Nephron progenitor cell (in vitro differentiated cells): ENCODE measurements at regions not wholly inside any gene's neighbourhood (a gene's known extent, or its start where the extent isn't known, plus 50 kb on each side); places are given as distances from the start of the nearest gene placed in this dataset.
"Not testable (repeated sequence)": the region's sequence is repeated elsewhere in the genome, so short reads cannot be mapped to it uniquely, and the experiment has no call there.

ENCODE experiments used
- DNase-seq: peaks from one replicate; pipeline ENCODE4 v3.0.0; 2021
- H3K27ac Mint-ChIP-seq: 2 replicates; pipeline ENCODE4 v1.8.0; 2021; ENCODE audit warnings: mild to moderate bottlenecking, moderate library complexity, mixed read lengths
- H3K27me3 Mint-ChIP-seq: 2 replicates; pipeline ENCODE4 v1.8.0; 2021; ENCODE audit warnings: mild to moderate bottlenecking, low read depth, mixed read lengths; ENCODE audit not compliant: poor library complexity
- H3K36me3 Mint-ChIP-seq: 2 replicates; pipeline ENCODE4 v1.8.0; 2021; ENCODE audit warnings: low read depth, mixed read lengths
- H3K4me1 Mint-ChIP-seq: 2 replicates; pipeline ENCODE4 v1.8.0; 2021; ENCODE audit warnings: mixed read lengths
- H3K4me3 Mint-ChIP-seq: 2 replicates; pipeline ENCODE4 v1.8.0; 2021; ENCODE audit warnings: mild to moderate bottlenecking, moderate library complexity, mixed read lengths
- H3K9me3 Mint-ChIP-seq: 2 replicates; pipeline ENCODE4 v1.8.0; 2021; ENCODE audit warnings: mild to moderate bottlenecking, moderate library complexity, mixed read lengths
- TF ChIP-seq, protein P1 (sequence below): fragments of 200-600 bp; sonication (generic); IDR thresholded peaks from 2 replicates; pipeline ENCODE4 v1.5.0; 2021; ENCODE audit warnings: antibody characterized with exemption

DNA sequence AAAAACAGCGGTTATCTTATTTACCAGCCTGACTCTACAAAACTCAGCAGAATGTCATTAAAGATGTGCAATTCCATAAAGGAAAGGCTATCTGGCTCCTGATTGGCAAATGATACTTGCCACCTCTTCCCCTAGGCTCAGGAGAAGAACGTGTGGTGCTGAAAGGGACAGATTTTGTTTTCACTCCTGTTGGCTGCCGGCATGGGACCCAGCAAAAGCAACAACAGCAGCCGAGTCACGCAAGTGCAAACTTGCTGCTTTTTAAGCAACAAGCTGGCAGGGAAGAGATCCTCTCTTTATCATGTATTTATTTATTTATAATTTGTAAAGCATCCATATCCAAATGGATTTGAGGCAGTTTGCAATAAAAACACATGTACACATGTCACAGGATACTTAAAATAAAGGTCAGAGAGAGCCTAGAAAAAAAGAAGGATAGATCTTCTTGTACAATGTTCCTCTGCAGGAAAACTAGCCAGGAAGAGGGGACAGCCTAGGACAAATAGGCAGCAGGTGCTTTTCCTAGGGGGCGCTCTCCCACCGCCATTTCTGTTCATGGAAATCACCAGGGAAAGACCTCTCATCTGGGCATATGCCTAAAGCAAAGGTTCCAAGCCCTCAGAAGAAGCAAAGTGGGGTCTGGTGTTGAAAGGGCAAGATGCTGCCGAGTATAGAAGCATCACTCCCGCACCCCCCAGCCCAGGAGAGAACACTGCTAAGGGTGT is 799.3 kb downstream of the BCL11A start:
- peak; percentile 16 for DNase-seq
- H3K36me3 Mint-ChIP-seq: no peaks in the 10 kb centered on the region
- peaks cover 30% of the 10 kb centered on the region for H3K4me1 Mint-ChIP-seq
- TF ChIP-seq, protein P1, sequence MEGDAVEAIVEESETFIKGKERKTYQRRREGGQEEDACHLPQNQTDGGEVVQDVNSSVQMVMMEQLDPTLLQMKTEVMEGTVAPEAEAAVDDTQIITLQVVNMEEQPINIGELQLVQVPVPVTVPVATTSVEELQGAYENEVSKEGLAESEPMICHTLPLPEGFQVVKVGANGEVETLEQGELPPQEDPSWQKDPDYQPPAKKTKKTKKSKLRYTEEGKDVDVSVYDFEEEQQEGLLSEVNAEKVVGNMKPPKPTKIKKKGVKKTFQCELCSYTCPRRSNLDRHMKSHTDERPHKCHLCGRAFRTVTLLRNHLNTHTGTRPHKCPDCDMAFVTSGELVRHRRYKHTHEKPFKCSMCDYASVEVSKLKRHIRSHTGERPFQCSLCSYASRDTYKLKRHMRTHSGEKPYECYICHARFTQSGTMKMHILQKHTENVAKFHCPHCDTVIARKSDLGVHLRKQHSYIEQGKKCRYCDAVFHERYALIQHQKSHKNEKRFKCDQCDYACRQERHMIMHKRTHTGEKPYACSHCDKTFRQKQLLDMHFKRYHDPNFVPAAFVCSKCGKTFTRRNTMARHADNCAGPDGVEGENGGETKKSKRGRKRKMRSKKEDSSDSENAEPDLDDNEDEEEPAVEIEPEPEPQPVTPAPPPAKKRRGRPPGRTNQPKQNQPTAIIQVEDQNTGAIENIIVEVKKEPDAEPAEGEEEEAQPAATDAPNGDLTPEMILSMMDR: no peak
- H3K27me3 Mint-ChIP-seq: peaks cover 3% of the 10 kb centered on the region
- no peak overlapping the region for H3K27ac Mint-ChIP-seq
- no peaks in the 10 kb centered on the region for H3K9me3 Mint-ChIP-seq
- H3K4me3 Mint-ChIP-seq: no peak overlapping the region

DNA sequence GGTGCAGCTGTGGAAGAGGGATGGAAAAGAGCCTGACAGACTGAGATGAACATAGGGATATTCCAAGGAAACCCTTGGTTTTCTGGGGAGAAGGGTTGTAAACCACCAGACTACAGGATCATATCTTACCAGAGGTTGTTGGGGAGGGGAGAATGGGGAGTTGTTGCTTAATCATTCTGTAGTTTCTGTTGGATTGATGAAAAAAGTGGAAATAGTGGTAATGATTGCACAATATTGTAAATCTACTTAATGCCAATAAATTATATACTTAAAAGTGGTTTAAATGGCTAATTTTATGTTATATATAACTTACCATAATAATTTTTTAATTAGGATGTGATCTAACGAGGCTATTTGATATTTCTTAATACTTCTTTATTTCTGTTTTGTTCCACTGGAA is 800.9 kb downstream of the BCL11A start:
- Mint-ChIP-seq H3K4me1 (peaks cover 25% of the 10 kb centered on the region), H3K36me3 (no peaks in the 10 kb centered on the region), H3K27me3 (peaks cover 5% of the 10 kb centered on the region), H3K4me3 (no peak overlapping the region), H3K9me3 (no peaks in the 10 kb centered on the region), H3K27ac (no peak overlapping the region)
- no peak for DNase-seq
- TF ChIP-seq, protein P1: no peak

DNA sequence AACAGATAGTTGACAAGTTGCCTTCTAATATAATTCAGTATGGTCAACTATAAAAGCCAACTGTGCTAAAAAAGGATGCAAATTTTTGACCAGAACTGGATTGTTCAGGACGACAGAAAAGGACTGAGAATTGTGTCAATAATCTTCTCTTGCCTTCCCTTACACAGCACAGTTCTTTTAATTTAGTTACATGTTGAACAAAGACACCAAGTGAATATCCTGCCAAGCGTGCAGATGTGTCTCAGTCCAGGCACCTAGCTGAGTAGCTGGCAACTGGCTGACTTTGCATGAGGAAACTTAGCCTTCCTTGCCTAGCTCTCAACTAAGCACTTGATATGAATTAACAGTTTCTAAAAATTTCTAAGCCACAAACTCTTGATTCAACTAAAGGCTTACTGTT is 801.4 kb downstream of the BCL11A start:
- H3K4me3 Mint-ChIP-seq: no peak overlapping the region
- no peaks in the 10 kb centered on the region for H3K36me3 Mint-ChIP-seq
- TF ChIP-seq, protein P1: no peak
- H3K4me1 Mint-ChIP-seq: peaks cover 25% of the 10 kb centered on the region
- no peak for DNase-seq
- H3K27ac Mint-ChIP-seq: no peak overlapping the region
- H3K27me3 Mint-ChIP-seq: peaks cover 5% of the 10 kb centered on the region
- H3K9me3 Mint-ChIP-seq: no peaks in the 10 kb centered on the region

DNA sequence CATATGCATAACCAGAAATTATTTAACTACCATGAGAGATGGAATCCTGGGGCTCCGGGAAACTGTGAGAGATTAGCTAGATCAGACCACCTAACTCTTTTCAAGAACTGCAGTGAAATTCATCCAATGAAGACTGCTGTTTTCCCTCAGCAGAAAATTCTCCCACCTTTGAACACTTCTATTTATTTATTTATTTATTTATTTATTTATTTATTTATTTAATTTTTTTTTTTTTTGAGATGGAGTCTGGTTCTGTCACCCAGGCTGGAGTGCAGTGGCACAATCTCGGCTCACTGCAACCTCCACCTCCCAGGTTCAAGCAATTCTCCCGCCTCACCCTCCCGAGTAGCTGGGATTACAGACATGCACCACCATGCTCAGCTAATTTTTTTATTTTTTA is 802.2 kb downstream of the BCL11A start:
- DNase-seq, H3K9me3 Mint-ChIP-seq, H3K4me3 Mint-ChIP-seq, H3K27me3 Mint-ChIP-seq, H3K36me3 Mint-ChIP-seq, H3K27ac Mint-ChIP-seq: not testable (repeated sequence)
- H3K4me1 Mint-ChIP-seq: peaks cover 18% of the 10 kb centered on the region

DNA sequence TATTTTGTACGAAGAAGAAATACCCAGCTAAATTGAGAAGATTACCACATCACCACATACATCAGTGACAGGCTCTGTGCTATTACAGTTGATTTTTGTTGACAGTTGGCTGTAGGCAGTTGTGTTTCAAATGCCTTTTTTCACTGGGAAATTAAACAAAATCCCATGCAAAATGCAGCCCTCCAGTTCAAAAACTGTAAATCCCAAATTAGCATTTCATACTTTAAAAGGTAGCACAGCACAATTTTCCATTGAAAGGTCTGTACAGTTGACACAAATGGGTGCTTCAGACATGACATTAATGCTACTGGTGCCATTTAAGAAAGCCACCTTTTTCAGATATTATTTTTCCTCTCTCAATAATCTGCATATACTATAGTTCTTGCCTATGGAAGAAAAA is 807.2 kb downstream of the BCL11A start:
- Mint-ChIP-seq H3K4me1 (peaks cover 5% of the 10 kb centered on the region), H3K27ac (no peak overlapping the region), H3K27me3 (peaks cover 5% of the 10 kb centered on the region), H3K9me3 (no peaks in the 10 kb centered on the region), H3K4me3 (no peak overlapping the region), H3K36me3 (no peaks in the 10 kb centered on the region)
- no peak for DNase-seq
- TF ChIP-seq, protein P1: no peak

DNA sequence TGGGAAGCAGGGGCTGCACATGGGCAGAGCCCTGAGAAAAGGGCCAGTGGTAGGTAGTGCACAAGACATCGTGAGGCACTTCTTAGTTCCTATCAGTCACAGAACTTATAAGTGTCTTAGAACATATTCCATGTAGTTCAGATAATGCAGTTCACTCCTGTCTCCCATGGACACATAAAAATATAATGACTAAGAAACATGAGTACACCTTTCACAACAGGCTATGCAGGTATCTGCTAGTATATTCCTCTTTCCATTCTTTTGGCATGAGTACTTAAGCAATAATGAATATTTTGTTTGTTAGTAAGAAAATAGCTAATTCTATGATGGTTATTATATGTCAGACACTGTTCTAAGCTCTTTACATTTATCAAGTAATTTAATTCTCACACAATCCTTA is 808.4 kb downstream of the BCL11A start:
- Mint-ChIP-seq H3K27me3 (peaks cover 5% of the 10 kb centered on the region), H3K4me3 (no peak overlapping the region), H3K27ac (no peak overlapping the region), H3K36me3 (no peaks in the 10 kb centered on the region), H3K9me3 (no peaks in the 10 kb centered on the region), H3K4me1 (no peaks in the 10 kb centered on the region)
- TF ChIP-seq, protein P1: no peak
- DNase-seq: no peak
